Chondrocyte (in vitro differentiated cells): ENCODE measurements at regions not wholly inside any gene's neighbourhood (a gene's known extent, or its start where the extent isn't known, plus 50 kb on each side); places are given as distances from the start of the nearest gene placed in this dataset.

ENCODE experiments used
- DNase-seq: peaks from one replicate; pipeline ENCODE4 v3.0.0; 2021; ENCODE audit warnings: mixed read lengths, low spot score
- H3K27ac Mint-ChIP-seq: one replicate; pipeline ENCODE4 v1.8.0; 2021; ENCODE audit warnings: mild to moderate bottlenecking, moderate library complexity, mixed read lengths; ENCODE audit not compliant: unreplicated experiment
- H3K27me3 Mint-ChIP-seq: 2 replicates; pipeline ENCODE4 v1.8.0; 2021; ENCODE audit warnings: low read depth, mixed read lengths
- H3K36me3 Mint-ChIP-seq: 2 replicates; pipeline ENCODE4 v1.8.0; 2021; ENCODE audit warnings: low read depth, mixed read lengths
- H3K4me1 Mint-ChIP-seq: 2 replicates; pipeline ENCODE4 v1.8.0; 2021; ENCODE audit warnings: low read depth, mild to moderate bottlenecking, mixed read lengths
- H3K4me3 Mint-ChIP-seq: one replicate; pipeline ENCODE4 v1.8.0; 2021; ENCODE audit warnings: mild to moderate bottlenecking, moderate library complexity, mixed read lengths; ENCODE audit not compliant: unreplicated experiment
- H3K9me3 Mint-ChIP-seq: 2 replicates; pipeline ENCODE4 v1.8.0; 2021; ENCODE audit warnings: low read depth, mixed read lengths
- CTCF ChIP-seq: fragments of 200-600 bp; sonication (generic); IDR thresholded peaks from 2 replicates; pipeline ENCODE4 v1.5.0; 2021; ENCODE audit warnings: antibody characterized with exemption, mild to moderate bottlenecking, moderate library complexity

DNA sequence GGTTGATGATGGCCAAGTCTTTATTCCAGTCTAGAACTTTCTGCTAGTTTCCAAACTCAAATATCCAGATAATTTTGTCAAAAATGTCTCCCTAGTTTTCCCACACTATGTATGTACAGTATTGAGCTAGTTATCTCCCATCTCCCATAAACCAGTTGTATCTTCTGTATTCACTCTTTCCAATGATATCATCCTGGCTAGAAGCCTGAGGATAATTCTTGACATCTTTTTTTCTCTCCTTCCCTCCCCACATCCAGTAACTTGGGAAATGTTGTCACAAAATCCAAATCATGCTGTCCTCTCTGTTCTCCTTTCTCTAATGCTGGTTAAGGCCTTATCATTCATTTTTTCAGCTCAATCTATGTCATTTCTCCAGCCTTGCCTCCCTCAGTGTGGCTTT lies 553.8 kb upstream of the FANCL start:
- H3K4me3 Mint-ChIP-seq: no peak overlapping the region
- DNase-seq: no peak
- no peaks in the 10 kb centered on the region for H3K36me3 Mint-ChIP-seq
- TF ChIP-seq CTCF: no peak
- H3K4me1 Mint-ChIP-seq: no peaks in the 10 kb centered on the region
- peaks cover 10% of the 10 kb centered on the region for H3K27me3 Mint-ChIP-seq
- no peaks in the 10 kb centered on the region for H3K9me3 Mint-ChIP-seq
- no peak overlapping the region for H3K27ac Mint-ChIP-seq

DNA sequence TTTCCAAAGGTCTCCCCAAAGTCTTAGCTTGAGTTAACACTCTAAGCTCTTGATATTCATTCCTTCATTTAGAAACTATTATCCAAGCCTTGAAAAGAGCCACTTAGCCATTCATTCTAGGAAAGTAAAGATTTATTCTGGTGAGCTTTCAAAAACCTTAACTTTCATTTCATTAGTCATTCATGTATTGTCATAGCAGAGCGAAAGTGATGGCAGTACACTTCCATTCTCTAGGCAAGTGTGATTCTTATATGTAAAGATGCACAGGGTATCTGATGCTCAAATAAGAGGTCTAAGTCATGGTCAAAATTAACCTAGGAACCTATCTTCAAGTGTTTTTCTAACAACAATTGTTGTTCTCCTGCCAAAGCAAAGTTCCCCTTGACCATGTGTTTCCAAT lies 553.0 kb upstream of the FANCL start:
- no peak overlapping the region for H3K27ac Mint-ChIP-seq
- no peaks in the 10 kb centered on the region for H3K36me3 Mint-ChIP-seq
- H3K27me3 Mint-ChIP-seq: peaks cover 10% of the 10 kb centered on the region
- no peak for DNase-seq
- H3K4me1 Mint-ChIP-seq: no peaks in the 10 kb centered on the region
- H3K9me3 Mint-ChIP-seq: no peaks in the 10 kb centered on the region
- no peak overlapping the region for H3K4me3 Mint-ChIP-seq
- TF ChIP-seq CTCF: no peak

- H3K9me3 Mint-ChIP-seq: no peaks in the 10 kb centered on the region
- no peaks in the 10 kb centered on the region for H3K4me1 Mint-ChIP-seq
- no peak overlapping the region for H3K4me3 Mint-ChIP-seq
- DNase-seq: no peak
- peaks cover 10% of the 10 kb centered on the region for H3K27me3 Mint-ChIP-seq
- no peaks in the 10 kb centered on the region for H3K36me3 Mint-ChIP-seq
- no peak overlapping the region for H3K27ac Mint-ChIP-seq
- no peak for TF ChIP-seq CTCF
Observed at GRCh38 chr2:58788402-58788801, 547.3 kb upstream of the FANCL start.

DNA sequence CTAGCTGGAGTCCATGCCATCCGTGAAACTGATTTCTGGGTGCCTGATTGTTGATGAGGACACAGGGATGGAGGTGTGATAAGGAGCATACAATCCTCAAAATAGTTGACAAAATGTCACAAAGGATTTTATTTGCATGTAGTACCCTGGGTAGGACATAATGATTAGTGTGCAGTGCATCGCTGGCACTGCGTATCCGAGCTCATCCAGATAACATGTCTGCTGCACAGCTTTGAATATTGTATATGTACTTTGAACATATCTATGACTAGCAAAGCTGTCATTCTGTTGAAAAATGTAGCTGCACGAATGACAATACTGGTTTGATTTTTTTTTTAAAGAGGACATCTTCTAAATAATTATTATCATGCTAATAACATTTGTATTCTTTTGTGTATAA lies 529.7 kb upstream of the FANCL start:
- peaks cover 1% of the 10 kb centered on the region for H3K36me3 Mint-ChIP-seq
- no peaks in the 10 kb centered on the region for H3K9me3 Mint-ChIP-seq
- H3K27me3 Mint-ChIP-seq: peaks cover 46% of the 10 kb centered on the region
- no peak for TF ChIP-seq CTCF
- no peak overlapping the region for H3K27ac Mint-ChIP-seq
- H3K4me1 Mint-ChIP-seq: peaks cover 7% of the 10 kb centered on the region
- no peak for DNase-seq
- no peak overlapping the region for H3K4me3 Mint-ChIP-seq

GRCh38 chr2:58769864-58770234 lies 528.7 kb upstream of the FANCL start:
- Mint-ChIP-seq H3K36me3 (peaks cover under 1% of the 10 kb centered on the region), H3K27ac (no peak overlapping the region), H3K4me3 (no peak overlapping the region), H3K4me1 (peaks cover 7% of the 10 kb centered on the region), H3K27me3 (peaks cover 50% of the 10 kb centered on the region), H3K9me3 (no peaks in the 10 kb centered on the region)
- DNase-seq: no peak
- TF ChIP-seq CTCF: no peak
